Neural cell (in vitro differentiated cells): ENCODE measurements at regions not wholly inside any gene's neighbourhood (a gene's known extent, or its start where the extent isn't known, plus 50 kb on each side); places are given as distances from the start of the nearest gene placed in this dataset.

ENCODE experiments used
- CTCF ChIP-seq: fragments of 450-650 bp; IDR thresholded peaks from 2 replicates; pipeline ENCODE4 v1.5.1; 2014; ENCODE audit warnings: antibody characterized with exemption, mild to moderate bottlenecking, moderate library complexity; ENCODE audit not compliant: poor library complexity, severe bottlenecking
- EP300 ChIP-seq: fragments of 450-650 bp; conservative IDR thresholded peaks from 2 replicates; pipeline ENCODE4 v1.6.1; 2014; ENCODE audit warnings: antibody characterized with exemption, mild to moderate bottlenecking, moderate library complexity; ENCODE audit not compliant: poor library complexity, severe bottlenecking
- SMC3 ChIP-seq: fragments of 450-650 bp; conservative IDR thresholded peaks from 2 replicates; pipeline ENCODE4 v1.6.1; 2014; ENCODE audit warnings: antibody characterized with exemption, mild to moderate bottlenecking, moderate library complexity; ENCODE audit not compliant: poor library complexity

DNA sequence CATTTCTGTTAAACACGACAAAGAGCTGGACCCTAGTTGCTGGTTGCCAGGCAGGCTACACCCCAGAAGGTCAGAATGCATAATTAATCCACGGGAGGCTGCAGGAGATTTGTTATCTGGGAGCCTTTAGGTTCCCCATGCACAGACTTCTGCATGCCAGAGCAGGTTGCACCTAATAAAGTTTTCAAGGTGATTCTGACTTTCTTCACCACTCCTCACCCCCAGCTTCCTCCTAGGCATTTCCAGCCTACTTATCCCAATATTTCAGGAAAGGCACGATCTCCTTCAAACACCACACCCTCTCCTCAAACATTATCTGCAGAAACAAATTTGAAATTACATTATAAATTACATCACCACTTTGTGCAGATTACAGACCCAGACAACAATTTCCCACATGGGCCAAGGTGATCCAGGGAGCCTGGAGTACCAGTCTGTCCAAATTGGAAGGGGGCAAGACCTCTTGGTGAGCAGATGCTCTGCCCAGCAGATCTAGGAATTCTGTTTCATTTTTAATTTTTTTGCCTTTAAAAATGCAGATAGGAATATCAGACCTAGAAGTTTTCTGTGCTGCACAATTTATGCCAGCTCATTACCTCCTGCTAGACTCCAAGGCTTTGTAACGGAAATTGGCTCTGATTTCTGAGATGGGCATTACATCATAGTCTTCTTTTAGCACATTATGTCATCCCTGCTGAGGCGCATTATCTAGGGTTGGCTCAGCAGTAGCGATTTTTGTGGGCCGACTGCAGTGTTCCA, 363.4 kb upstream of the SLC30A5 start:
- TF ChIP-seq SMC3: no peak
- no peak for TF ChIP-seq EP300
- TF ChIP-seq CTCF: no peak
